HepG2 (cell line): ENCODE measurements at regions not wholly inside any gene's neighbourhood (a gene's known extent, or its start where the extent isn't known, plus 50 kb on each side); places are given as distances from the start of the nearest gene placed in this dataset.

Experiments used
- ATAC-seq: fragments of 200-7000 bp; cut with Tn5 transposase; 3 replicates; pipeline ENCODE4 v1.9.1; 2020; ENCODE audit warnings: mild to moderate bottlenecking, moderate library complexity
- BruUV-seq: library from RNA; stranded (reverse); fragments of 400-500 nt; replicated peaks from 2 replicates; lab custom pipeline; 2021; lab: Mats Ljungman, UMichigan
- CTCF ChIA-PET: fragments of 300-600 bp; formaldehyde crosslinking; extraction: SDS; loops from one replicate; lab custom pipeline; 2021; ENCODE audit warnings: low total read pairs, inconsistent platforms, low intra/inter-chr PET ratio; lab: Yijun Ruan, JAX
- POLR2A ChIA-PET: fragments of 350-600 bp; sonication (Branson Sonifier 250); formaldehyde crosslinking; loops from one replicate; lab custom pipeline; 2020; ENCODE audit warnings: antibody characterized with exemption, inconsistent platforms; lab: Yijun Ruan, JAX
- DNase-seq: peaks from one replicate; pipeline ENCODE4 v3.0.0-alpha.2; 2015; ENCODE audit warnings: low spot score
- FAIRE-seq: peaks from 3 replicates; lab custom pipeline; 2011; peaks lifted over from hg19 to GRCh38; lab: Jason Lieb, UNC
- H2AFZ ChIP-seq: one replicate; pipeline ENCODE4 v1.6.1; 2011; ENCODE audit warnings: low read length, inconsistent platforms
- H3K27ac ChIP-seq: fragments of 300-600 bp; 3 replicates; pipeline ENCODE4 v1.8.0; 2011; ENCODE audit warnings: mixed run types, mild to moderate bottlenecking, mixed read lengths, low read length, inconsistent platforms; ENCODE audit not compliant: insufficient read depth; ENCODE audit errors: extremely low read length
- H3K27me3 ChIP-seq, 2 experiments: fragments of 200-600 bp in 1 of 2; 2 replicates in 1 of 2; 3 replicates in 1 of 2; pipeline versions ENCODE4 v1.6.0 to v1.8.0; 2011; ENCODE audit warnings: low read length in 2 of 2, mild to moderate bottlenecking in 2 of 2, moderate library complexity in 2 of 2, inconsistent platforms in 1 of 2; ENCODE audit not compliant: insufficient read depth in 2 of 2, control insufficient read depth in 1 of 2
- H3K36me3 ChIP-seq, 2 experiments: fragments of 200-600 bp in 1 of 2; replicated peaks in 1 of 2; 2 replicates in 1 of 2; 3 replicates in 1 of 2; pipeline versions ENCODE4 v1.5.1 to v1.8.0; 2011; ENCODE audit warnings: low read length in 2 of 2, inconsistent platforms in 1 of 2; ENCODE audit not compliant: insufficient read depth in 2 of 2, control insufficient read depth in 1 of 2
- H3K4me1 ChIP-seq: 2 replicates; pipeline ENCODE4 v1.5.1; 2012; ENCODE audit warnings: low read length, inconsistent platforms; ENCODE audit not compliant: insufficient read depth
- H3K4me2 ChIP-seq: 2 replicates; pipeline ENCODE4 v1.6.0; 2011; ENCODE audit warnings: low read depth, low read length, inconsistent platforms
- H3K4me3 ChIP-seq, 3 experiments: fragments of 200-600 bp in 1 of 3; sonication (generic), shearing (Covaris generic) in 1 of 3; replicated peaks in 1 of 3; 2 replicates each; pipeline ENCODE4 v1.5.1; 2011 to 2016; ENCODE audit warnings: low read length in 3 of 3, inconsistent platforms in 2 of 3, low read depth in 2 of 3, mild to moderate bottlenecking in 2 of 3, control low read depth in 1 of 3, mixed read lengths in 1 of 3; ENCODE audit not compliant: insufficient read depth in 1 of 3
- H3K79me2 ChIP-seq: one replicate; pipeline ENCODE4 v1.6.1; 2011; ENCODE audit warnings: low read length, inconsistent platforms; ENCODE audit not compliant: insufficient read depth
- H3K9ac ChIP-seq: 2 replicates; pipeline ENCODE4 v1.6.0; 2011; ENCODE audit warnings: mild to moderate bottlenecking, low read depth, low read length, inconsistent platforms; ENCODE audit not compliant: insufficient read depth
- H3K9me3 ChIP-seq: 2 replicates; pipeline ENCODE4 v1.5.1; 2012; ENCODE audit warnings: mild to moderate bottlenecking, low read length
- H4K20me1 ChIP-seq: 2 replicates; pipeline ENCODE4 v1.6.0; 2011; ENCODE audit warnings: inconsistent platforms, mild to moderate bottlenecking, low read length, moderate library complexity; ENCODE audit not compliant: insufficient read depth
- HIVEP1 ChIP-seq: sonication (generic); formaldehyde crosslinking; IDR thresholded peaks from 2 replicates; pipeline ENCODE4 v1.4.0; 2020; ENCODE audit warnings: mild to moderate bottlenecking, missing genetic modification reagents
- HNF4A ChIP-seq: sonication (generic); formaldehyde crosslinking; IDR thresholded peaks from 2 replicates; pipeline ENCODE4 v1.4.0; 2020; ENCODE audit warnings: missing genetic modification reagents
- MLLT10 ChIP-seq: sonication (generic); formaldehyde crosslinking; IDR thresholded peaks from 2 replicates; pipeline ENCODE4 v1.4.0; 2020; ENCODE audit warnings: missing genetic modification reagents
- RBM22 ChIP-seq: fragments of 200-400 bp; formaldehyde crosslinking; optimal IDR thresholded peaks from 2 replicates; pipeline ENCODE3; 2017; ENCODE audit warnings: mild to moderate bottlenecking, low read length, moderate library complexity
- RFX5 ChIP-seq: IDR thresholded peaks from 2 replicates; pipeline ENCODE4 v1.6.1; 2011; ENCODE audit warnings: low read depth, low read length, improper control_type of control experiment
- SNAPC2 ChIP-seq: sonication (generic); formaldehyde crosslinking; IDR thresholded peaks from 2 replicates; pipeline ENCODE4 v1.8.1; 2022; ENCODE audit warnings: mild to moderate bottlenecking, missing genetic modification reagents
- SRF ChIP-seq: IDR thresholded peaks from 2 replicates; pipeline ENCODE4 v1.6.1; 2011; ENCODE audit warnings: mild to moderate bottlenecking, low read depth, low read length, moderate library complexity
- U2AF2 ChIP-seq: fragments of 200-400 bp; formaldehyde crosslinking; IDR thresholded peaks from 2 replicates; pipeline ENCODE4 v1.6.1; 2017; ENCODE audit warnings: low read depth, mild to moderate bottlenecking, low read length
- ZBTB3 ChIP-seq: sonication (generic); formaldehyde crosslinking; IDR thresholded peaks from 2 replicates; pipeline ENCODE4 v1.4.0; 2020; ENCODE audit warnings: low read depth, mild to moderate bottlenecking, moderate library complexity, missing genetic modification reagents, borderline replicate concordance
- ZBTB7A ChIP-seq: sonication (generic); formaldehyde crosslinking; IDR thresholded peaks from 2 replicates; pipeline ENCODE4 v1.8.0; 2022; ENCODE audit warnings: mild to moderate bottlenecking, missing genetic modification reagents
- ZNF180 ChIP-seq: sonication (generic); formaldehyde crosslinking; IDR thresholded peaks from 2 replicates; pipeline ENCODE4 v1.4.0; 2020; ENCODE audit warnings: low read depth, missing genetic modification reagents, borderline replicate concordance
- ZNF24 ChIP-seq: fragments of 450-650 bp; IDR thresholded peaks from 2 replicates; pipeline ENCODE4 v1.6.1; 2017; ENCODE audit warnings: antibody characterized with exemption, mild to moderate bottlenecking
- ZNF543 ChIP-seq: sonication (generic); formaldehyde crosslinking; IDR thresholded peaks from 2 replicates; pipeline ENCODE4 v1.4.0; 2020; ENCODE audit warnings: mild to moderate bottlenecking, missing genetic modification reagents
- ZSCAN29 ChIP-seq: sonication (generic); formaldehyde crosslinking; conservative IDR thresholded peaks from 2 replicates; pipeline ENCODE4 v1.4.0; 2020; ENCODE audit warnings: mild to moderate bottlenecking, missing genetic modification reagents
- WGBS: methylation state at CpG from one replicate; pipeline ENCODE4 v1.1.6; 2017; ENCODE audit warnings: low lambda C conversion rate; 5-methylcytosine and 5-hydroxymethylcytosine counted together
- in situ Hi-C: cut with HindIII; loops from 2 replicates; pipeline ENCODE4 v1.10.0; 2017; ENCODE audit warnings: low pct_unique_long_range_greater_than_20kb; ENCODE audit not compliant: extremely low pct_ligation_motif_present
- intact Hi-C: fragments of 100-400 bp; cut with micrococcal nuclease; formaldehyde crosslinking; loops from one replicate; pipeline ENCODE4 v1.10.0; 2022; ENCODE audit not compliant: unreplicated experiment
- TF ChIP-seq, protein P1 (sequence below): sonication (generic); formaldehyde crosslinking; conservative IDR thresholded peaks from 2 replicates; pipeline ENCODE4 v1.8.0; 2022; ENCODE audit warnings: mild to moderate bottlenecking, moderate library complexity, missing genetic modification reagents
- TF ChIP-seq, protein P2 (sequence below): IDR thresholded peaks from 2 replicates; pipeline ENCODE4 v1.6.1; 2016; ENCODE audit warnings: mild to moderate bottlenecking, missing biosample characterization, missing genetic modification reagents

DNA sequence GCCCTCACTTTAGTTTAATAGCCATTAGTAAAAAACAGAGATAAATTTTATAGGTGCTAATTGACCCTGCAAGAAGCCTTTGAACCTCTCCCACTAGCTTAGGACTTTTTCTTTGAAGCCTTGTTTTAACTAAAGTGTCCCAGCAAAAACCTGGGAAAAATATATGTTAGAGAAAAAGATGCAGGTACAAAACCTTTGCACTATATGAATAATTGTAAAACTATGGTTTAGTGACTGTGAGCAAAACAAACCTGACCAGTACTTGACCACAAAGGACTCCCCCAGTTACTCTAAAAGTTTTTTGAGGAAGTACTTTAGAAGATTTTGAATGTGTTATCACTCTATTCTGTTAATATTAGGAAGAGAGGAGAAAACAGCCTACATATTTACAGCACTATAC lies 123.3 kb upstream of the TP63 start:
- no peak for TF ChIP-seq HIVEP1 (CRISPR knock-in tag)
- TF ChIP-seq, all 625 proteins: peak for 0
- H3K9me3 ChIP-seq, result no peaks in the 10 kb centered on the region
- no peaks in the 10 kb centered on the region for H3K36me3 ChIP-seq
- no peak overlapping the region for H3K4me2 ChIP-seq
- H3K9ac ChIP-seq, result no peak overlapping the region
- FAIRE-seq (no peak), ATAC-seq (no peak), DNase-seq (no peak)
- H3K27ac ChIP-seq, result no peak overlapping the region
- no peaks in the 10 kb centered on the region for H4K20me1 ChIP-seq
- no peaks in the 10 kb centered on the region for H3K27me3 ChIP-seq
- no peaks in the 10 kb centered on the region for H3K4me1 ChIP-seq
- no peaks in the 10 kb centered on the region for H3K79me2 ChIP-seq
- H2AFZ ChIP-seq, result no peak overlapping the region
- H3K4me3 ChIP-seq, result no peak overlapping the region
- POLR2A ChIA-PET, result no interaction called here
- BruUV-seq, result no TSS peak
- intact Hi-C loops, result no loop called here
- in situ Hi-C loops, result no loop called here
- CTCF ChIA-PET, result no interaction called here

DNA sequence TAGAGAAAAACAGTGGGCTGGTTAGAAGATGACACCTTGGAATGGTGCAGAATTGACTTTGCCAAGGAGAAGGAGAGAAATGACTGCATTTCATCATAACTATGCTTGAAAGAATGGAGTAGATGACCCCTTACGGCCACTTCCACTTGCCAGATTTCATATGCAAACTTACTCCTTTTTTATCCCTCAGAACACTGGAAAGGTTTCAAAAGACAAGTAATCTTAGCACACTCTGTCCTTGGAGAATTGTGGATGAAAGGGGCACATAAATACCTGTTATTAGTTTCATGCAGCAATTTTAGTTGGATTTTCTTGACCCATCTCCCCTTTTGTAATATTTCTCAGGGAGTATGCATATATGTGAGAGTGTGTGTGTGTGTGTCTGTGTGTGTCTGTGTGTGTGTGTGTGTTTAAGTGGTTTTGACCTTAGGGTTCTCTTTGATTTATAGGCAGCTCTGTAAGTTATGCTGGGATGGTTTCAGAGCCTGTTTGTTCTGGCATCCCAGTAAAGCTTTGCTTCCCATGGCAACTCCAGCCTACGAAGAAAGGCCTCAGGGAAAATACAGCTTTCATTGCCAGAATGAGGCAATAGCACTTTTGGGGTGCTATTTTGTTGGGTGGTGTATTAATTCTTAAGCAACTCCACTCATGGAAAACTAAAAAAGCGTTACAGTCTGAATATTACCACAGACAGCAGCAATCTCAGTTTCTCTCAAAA lies 122.2 kb upstream of the TP63 start:
- 2% methylated on average over 3 of the region's 3 CpGs for WGBS

More for the DNA sequence above, 122.2 kb upstream of the TP63 start:
- H3K4me2 ChIP-seq, result no peak overlapping the region
- H3K9me3 ChIP-seq, result no peaks in the 10 kb centered on the region
- no peaks in the 10 kb centered on the region for H3K36me3 ChIP-seq
- H3K4me3 ChIP-seq, result no peak overlapping the region
- no peaks in the 10 kb centered on the region for H4K20me1 ChIP-seq
- CTCF ChIA-PET, result no interaction called here
- no peak overlapping the region for H3K27ac ChIP-seq
- no peak for DNase-seq
- FAIRE-seq, result no peak
- ATAC-seq, result no peak
- in situ Hi-C loops, result no loop called here
- no peaks in the 10 kb centered on the region for H3K79me2 ChIP-seq
- H3K9ac ChIP-seq, result no peak overlapping the region
- no peak overlapping the region for H2AFZ ChIP-seq
- H3K4me1 ChIP-seq, result no peaks in the 10 kb centered on the region
- H3K27me3 ChIP-seq, result no peaks in the 10 kb centered on the region
- intact Hi-C loops, result no loop called here
- TF ChIP-seq U2AF2, result no peak
- TF ChIP-seq ZNF543 (CRISPR knock-in tag), result no peak
- TF ChIP-seq, protein P1, sequence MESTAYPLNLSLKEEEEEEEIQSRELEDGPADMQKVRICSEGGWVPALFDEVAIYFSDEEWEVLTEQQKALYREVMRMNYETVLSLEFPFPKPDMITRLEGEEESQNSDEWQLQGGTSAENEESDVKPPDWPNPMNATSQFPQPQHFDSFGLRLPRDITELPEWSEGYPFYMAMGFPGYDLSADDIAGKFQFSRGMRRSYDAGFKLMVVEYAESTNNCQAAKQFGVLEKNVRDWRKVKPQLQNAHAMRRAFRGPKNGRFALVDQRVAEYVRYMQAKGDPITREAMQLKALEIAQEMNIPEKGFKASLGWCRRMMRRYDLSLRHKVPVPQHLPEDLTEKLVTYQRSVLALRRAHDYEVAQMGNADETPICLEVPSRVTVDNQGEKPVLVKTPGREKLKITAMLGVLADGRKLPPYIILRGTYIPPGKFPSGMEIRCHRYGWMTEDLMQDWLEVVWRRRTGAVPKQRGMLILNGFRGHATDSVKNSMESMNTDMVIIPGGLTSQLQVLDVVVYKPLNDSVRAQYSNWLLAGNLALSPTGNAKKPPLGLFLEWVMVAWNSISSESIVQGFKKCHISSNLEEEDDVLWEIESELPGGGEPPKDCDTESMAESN (CRISPR knock-in tag), result no peak
- no peak for TF ChIP-seq ZBTB7A (CRISPR knock-in tag)
- TF ChIP-seq, protein P2, sequence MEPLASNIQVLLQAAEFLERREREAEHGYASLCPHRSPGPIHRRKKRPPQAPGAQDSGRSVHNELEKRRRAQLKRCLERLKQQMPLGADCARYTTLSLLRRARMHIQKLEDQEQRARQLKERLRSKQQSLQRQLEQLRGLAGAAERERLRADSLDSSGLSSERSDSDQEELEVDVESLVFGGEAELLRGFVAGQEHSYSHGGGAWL (CRISPR knock-in tag), result no peak
- TF ChIP-seq ZNF24, result no peak
- TF ChIP-seq MLLT10 (CRISPR knock-in tag), result no peak
- no peak for TF ChIP-seq SNAPC2 (CRISPR knock-in tag)
- no peak for TF ChIP-seq ZNF180 (CRISPR knock-in tag)
- TF ChIP-seq RFX5, result no peak
- TF ChIP-seq HNF4A (CRISPR knock-in tag), result no peak
- no peak for TF ChIP-seq ZSCAN29 (CRISPR knock-in tag)
- no peak for TF ChIP-seq SRF
- TF ChIP-seq ZBTB3 (CRISPR knock-in tag), result no peak
- TF ChIP-seq RBM22, result no peak
- TF ChIP-seq, all 625 proteins: peak for 0
- POLR2A ChIA-PET, result no interaction called here
- no TSS peak for BruUV-seq
